Activated naive CD4-positive, alpha-beta T cell treated with anti-CD3 and anti-CD28 coated beads, Interleukin-2, amount 10 ng/mL, durations not matched to agents 7 days and 5 days (primary cell): ENCODE measurements at regions not wholly inside any gene's neighbourhood (a gene's known extent, or its start where the extent isn't known, plus 50 kb on each side); places are given as distances from the start of the nearest gene placed in this dataset.

Source experiments
- CTCF ChIA-PET: fragments of 350-600 bp; sonication (Branson Sonifier 250); formaldehyde crosslinking; loops from one replicate; lab custom pipeline; 2021; ENCODE audit warnings: antibody characterized with exemption; lab: Charles Lee
- DNase-seq: peaks from one replicate; pipeline ENCODE4 v3.0.0-alpha.2; 2020
- H3K27ac Mint-ChIP-seq: one replicate; pipeline ENCODE4 v1.8.0; 2021; ENCODE audit warnings: mild to moderate bottlenecking, moderate library complexity, mixed read lengths
- H3K27me3 Mint-ChIP-seq: one replicate; pipeline ENCODE4 v1.8.0; 2021; ENCODE audit warnings: mild to moderate bottlenecking, mixed read lengths
- H3K36me3 Mint-ChIP-seq: one replicate; pipeline ENCODE4 v1.8.0; 2021; ENCODE audit warnings: mixed read lengths
- H3K4me1 Mint-ChIP-seq: one replicate; pipeline ENCODE4 v1.8.0; 2021; ENCODE audit warnings: mixed read lengths
- H3K4me3 Mint-ChIP-seq: one replicate; pipeline ENCODE4 v1.8.0; 2021; ENCODE audit warnings: mild to moderate bottlenecking, moderate library complexity, mixed read lengths
- H3K9me3 Mint-ChIP-seq: one replicate; pipeline ENCODE4 v1.8.0; 2021; ENCODE audit warnings: mixed read lengths

DNA sequence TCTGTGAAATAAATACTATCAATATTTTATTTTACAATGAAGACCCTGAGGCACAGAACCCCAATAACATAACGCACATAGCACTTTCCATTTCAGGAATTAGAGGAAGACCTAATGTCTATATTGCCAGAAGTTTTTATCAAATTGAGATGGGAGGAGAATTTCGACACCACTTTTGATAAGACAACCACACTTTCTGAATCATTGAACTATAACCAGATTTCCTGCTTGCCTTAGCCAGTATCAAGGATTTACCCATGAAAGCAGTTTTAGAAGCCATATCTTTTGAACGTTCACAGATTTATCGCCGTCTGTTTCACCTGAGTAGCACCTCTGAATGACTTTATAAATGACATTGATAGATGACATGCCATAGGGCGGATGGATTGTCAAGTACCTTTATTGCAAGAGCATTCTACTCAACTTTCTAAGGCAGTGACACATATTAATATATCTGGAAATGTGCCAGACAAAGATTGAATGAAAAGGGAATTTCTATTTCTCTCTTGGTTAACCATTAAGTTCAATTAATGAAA is 768.4 kb downstream of the LTN1 start:
- H3K27ac Mint-ChIP-seq, result no peak overlapping the region
- H3K4me1 Mint-ChIP-seq, result no peaks in the 10 kb centered on the region
- H3K36me3 Mint-ChIP-seq, result no peaks in the 10 kb centered on the region
- no peak for DNase-seq
- CTCF ChIA-PET, result no interaction called here
- H3K4me3 Mint-ChIP-seq, result no peak overlapping the region
- H3K9me3 Mint-ChIP-seq, result no peaks in the 10 kb centered on the region
- H3K27me3 Mint-ChIP-seq, result no peaks in the 10 kb centered on the region

DNA sequence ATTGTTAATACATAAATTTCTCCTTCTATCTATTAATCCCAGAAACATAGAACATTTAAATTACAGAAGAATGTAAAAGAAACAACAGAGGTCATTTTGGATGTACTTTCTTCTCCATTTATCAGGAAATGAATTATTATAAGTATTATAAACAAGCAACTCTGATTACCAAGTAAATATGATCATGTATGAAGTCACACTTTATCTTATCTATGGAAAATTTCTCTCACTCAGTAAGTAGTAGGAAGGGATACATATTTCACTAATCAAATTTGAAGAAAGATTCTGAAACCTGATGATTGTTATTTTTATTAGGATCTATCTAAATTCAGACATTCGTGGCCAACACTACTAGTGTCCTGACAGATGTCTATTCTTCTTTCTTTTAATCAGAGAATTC is 770.7 kb downstream of the LTN1 start:
- Mint-ChIP-seq H3K36me3 (no peaks in the 10 kb centered on the region), H3K9me3 (no peaks in the 10 kb centered on the region), H3K27me3 (no peaks in the 10 kb centered on the region), H3K4me3 (no peak overlapping the region), H3K27ac (no peak overlapping the region), H3K4me1 (no peaks in the 10 kb centered on the region)
- no peak for DNase-seq
- CTCF ChIA-PET, result interaction anchor here (0.9 kb wide), 1 partner anchor 523 kb away, joined by 3 read pairs; no protein-coding TSS in a partner anchor

DNA sequence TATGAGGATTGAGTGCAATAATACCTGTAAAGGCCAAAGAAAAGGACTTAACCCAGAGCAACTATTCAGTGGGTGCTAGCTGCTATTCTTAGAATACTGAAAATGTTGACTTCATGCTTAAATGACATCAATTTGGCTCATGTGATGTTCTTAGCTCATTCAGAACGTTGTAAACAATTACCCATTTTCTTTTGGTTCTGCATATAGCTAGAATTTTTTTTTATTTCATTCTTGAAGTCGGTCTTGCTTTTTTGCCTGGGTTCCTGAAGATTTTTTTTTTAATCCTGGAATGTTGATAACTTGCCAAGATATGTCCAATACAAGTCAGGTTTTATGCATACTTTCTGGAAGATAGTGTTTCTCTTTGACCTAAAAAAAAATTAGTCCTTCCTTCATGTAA is 772.0 kb downstream of the LTN1 start:
- Mint-ChIP-seq H3K27me3 (no peaks in the 10 kb centered on the region), H3K4me3 (no peak overlapping the region), H3K36me3 (no peaks in the 10 kb centered on the region), H3K27ac (no peak overlapping the region), H3K9me3 (no peaks in the 10 kb centered on the region), H3K4me1 (no peaks in the 10 kb centered on the region)
- CTCF ChIA-PET, result no interaction called here
- no peak for DNase-seq

DNA sequence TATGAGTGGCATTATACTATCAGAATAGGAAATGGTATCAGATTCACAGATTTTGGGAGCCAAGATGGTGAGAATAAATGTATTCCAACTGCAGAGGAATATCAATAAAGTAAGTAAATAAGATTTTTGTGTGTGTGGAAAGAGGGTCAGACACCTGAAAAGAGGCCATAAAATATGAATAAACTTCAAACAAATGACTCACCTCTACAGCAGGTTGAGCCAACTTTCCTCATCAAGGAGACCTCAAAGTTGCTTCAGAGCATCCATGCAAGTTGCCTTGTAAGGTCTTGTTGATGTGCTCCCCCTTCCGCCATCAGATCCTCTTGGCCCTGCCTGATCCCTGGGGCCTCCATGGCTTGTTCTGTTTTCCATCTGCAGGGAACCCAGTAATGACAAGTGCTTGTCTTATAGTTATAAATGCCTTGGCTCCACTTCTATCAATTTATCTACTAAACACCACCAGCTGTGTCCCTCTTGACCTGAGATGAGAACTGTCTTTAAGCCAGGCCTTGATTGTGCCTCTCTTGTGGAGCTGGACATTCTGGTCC is 775.6 kb downstream of the LTN1 start:
- DNase-seq, result no peak
- H3K4me1 Mint-ChIP-seq, result no peaks in the 10 kb centered on the region
- no peaks in the 10 kb centered on the region for H3K9me3 Mint-ChIP-seq
- H3K4me3 Mint-ChIP-seq, result no peak overlapping the region
- no peaks in the 10 kb centered on the region for H3K36me3 Mint-ChIP-seq
- CTCF ChIA-PET, result no interaction called here
- H3K27me3 Mint-ChIP-seq, result no peaks in the 10 kb centered on the region
- H3K27ac Mint-ChIP-seq, result no peak overlapping the region

DNA sequence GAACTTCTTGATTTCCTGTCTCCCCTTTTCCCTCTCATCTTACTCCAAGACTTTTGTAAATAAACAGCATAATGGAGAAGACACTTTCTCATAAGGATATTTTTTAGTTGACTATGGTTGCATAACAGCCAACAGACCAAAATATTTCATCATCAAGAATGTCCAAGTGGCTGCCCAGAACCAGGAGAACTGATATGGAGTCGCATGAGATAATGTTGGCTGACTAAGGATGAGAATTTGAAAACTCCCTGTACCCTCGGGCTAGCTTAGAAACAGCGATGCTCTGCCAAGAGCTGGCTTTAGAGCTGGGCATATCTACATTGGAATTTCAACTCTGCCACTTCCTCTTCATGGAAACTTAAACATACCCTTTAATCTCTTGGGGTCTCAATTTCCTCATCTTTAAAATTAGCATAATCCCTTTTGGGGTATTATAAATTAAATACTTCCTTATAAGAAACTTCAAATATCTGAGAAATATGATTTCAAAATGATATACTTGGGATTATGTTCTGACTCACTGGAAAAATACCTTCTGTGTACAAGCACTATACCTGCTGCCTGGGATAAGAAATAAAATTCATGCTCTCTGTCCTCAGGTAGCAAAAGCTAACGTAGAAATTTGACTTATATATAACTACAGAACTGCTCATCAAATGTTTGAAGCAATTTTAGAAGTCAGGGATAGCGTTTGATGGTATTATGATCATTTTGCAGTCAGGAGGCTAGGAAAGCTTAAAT is 777.3 kb downstream of the LTN1 start:
- H3K27ac Mint-ChIP-seq, result no peak overlapping the region
- CTCF ChIA-PET, result interaction anchor here (0.9 kb wide), 1 partner anchor 530 kb away, joined by 3 read pairs; no protein-coding TSS in a partner anchor
- no peak overlapping the region for H3K4me3 Mint-ChIP-seq
- no peaks in the 10 kb centered on the region for H3K9me3 Mint-ChIP-seq
- DNase-seq, result no peak
- no peaks in the 10 kb centered on the region for H3K36me3 Mint-ChIP-seq
- H3K27me3 Mint-ChIP-seq, result no peaks in the 10 kb centered on the region
- no peaks in the 10 kb centered on the region for H3K4me1 Mint-ChIP-seq

DNA sequence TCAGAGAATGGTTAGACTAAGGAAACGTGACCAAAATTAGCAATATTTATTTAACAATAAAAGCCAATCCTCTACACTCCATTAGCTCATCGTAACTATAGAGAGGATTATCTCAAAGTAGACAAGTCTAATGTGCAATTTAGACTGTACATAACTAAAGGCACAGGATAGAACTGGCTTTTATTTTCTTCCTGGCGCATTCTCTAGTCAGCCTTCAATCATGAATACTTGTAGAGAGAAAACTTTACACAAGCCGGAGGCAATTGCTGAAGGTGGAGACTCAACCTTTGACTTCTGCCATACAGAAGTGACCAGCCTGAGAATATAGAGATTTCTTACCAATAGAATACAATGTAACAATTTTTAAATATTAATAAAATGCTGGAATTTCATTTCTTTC is 777.9 kb downstream of the LTN1 start:
- CTCF ChIA-PET, result no interaction called here
- no peaks in the 10 kb centered on the region for H3K9me3 Mint-ChIP-seq
- H3K27me3 Mint-ChIP-seq, result no peaks in the 10 kb centered on the region
- DNase-seq, result no peak
- H3K4me3 Mint-ChIP-seq, result no peak overlapping the region
- H3K4me1 Mint-ChIP-seq, result no peaks in the 10 kb centered on the region
- no peaks in the 10 kb centered on the region for H3K36me3 Mint-ChIP-seq
- no peak overlapping the region for H3K27ac Mint-ChIP-seq

DNA sequence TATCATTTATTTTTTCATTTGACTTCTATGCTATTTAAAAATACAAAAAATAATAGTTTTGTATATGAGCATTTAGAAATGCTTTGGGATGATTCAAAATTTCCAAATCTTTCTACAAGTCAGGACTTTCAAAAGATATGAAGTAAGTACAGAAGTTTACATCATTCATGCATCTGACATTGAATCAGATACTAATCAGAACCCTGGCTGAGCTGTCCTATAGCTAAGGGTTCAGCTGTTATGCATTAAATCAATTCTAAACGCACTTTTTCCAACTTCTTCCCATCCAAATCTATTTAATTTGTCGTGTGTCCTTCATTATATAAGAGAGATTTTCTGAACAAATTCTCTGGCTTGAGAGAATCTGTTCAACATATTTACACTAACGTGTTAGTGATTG is 779.4 kb downstream of the LTN1 start:
- H3K4me3 Mint-ChIP-seq, result no peak overlapping the region
- CTCF ChIA-PET, result no interaction called here
- H3K9me3 Mint-ChIP-seq, result no peaks in the 10 kb centered on the region
- no peaks in the 10 kb centered on the region for H3K27me3 Mint-ChIP-seq
- no peak overlapping the region for H3K27ac Mint-ChIP-seq
- H3K36me3 Mint-ChIP-seq, result no peaks in the 10 kb centered on the region
- no peak for DNase-seq
- no peaks in the 10 kb centered on the region for H3K4me1 Mint-ChIP-seq

DNA sequence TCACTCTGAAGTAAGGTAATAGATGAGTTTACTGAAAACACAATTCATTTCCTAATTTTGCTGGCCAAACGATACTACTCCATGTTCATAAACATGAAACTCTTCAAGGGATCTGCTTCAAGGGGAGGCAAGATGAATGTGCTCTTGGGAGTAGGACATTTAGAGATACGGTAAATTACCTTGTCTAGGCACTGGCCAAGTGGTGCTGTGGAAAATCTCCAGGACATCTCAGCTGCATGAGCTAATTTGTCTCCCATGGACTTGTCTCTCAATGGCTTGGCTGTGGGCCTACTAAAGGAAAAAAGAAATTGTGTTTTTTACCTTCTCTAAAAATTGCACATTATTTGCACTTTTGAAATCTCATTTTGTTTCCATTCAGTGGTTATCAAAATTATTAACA is 780.6 kb downstream of the LTN1 start:
- Mint-ChIP-seq H3K27me3 (no peaks in the 10 kb centered on the region), H3K4me1 (no peaks in the 10 kb centered on the region), H3K4me3 (no peak overlapping the region), H3K27ac (no peak overlapping the region), H3K9me3 (no peaks in the 10 kb centered on the region), H3K36me3 (no peaks in the 10 kb centered on the region)
- no peak for DNase-seq
- CTCF ChIA-PET, result no interaction called here

DNA sequence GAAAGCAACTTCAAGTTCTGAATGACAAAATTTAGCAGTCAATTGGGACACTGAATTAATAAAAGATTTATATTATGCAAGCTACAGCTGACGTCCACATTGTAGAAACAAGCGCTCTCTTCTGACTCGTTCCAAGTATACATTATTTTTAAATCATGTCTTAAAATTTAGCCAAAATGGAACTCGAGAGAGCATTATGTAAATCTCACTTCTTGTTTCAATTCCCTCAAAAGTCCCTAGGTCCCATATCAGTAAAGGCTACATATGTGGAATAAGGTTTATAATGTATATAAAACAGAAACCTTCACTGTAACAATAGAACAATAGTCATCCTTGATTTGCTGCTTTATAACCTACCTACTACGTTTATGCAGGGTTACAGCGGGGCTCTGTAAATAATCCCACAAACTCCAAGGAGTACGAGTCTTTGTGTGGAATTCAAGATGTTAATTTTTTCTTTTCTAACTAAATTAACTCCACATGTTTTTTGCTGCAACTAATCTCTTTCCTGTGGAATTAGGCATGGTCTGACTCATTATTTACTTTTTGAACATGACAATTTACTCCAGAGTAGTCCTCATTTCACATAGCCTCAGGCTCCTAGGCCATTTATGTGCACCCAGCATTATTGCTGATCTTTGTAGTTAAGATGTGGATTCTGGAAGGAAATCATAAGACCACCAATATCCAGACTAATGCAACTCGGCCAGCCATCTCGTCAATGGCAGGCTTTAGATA is 785.1 kb downstream of the LTN1 start:
- Mint-ChIP-seq H3K36me3 (no peaks in the 10 kb centered on the region), H3K27me3 (no peaks in the 10 kb centered on the region), H3K9me3 (no peaks in the 10 kb centered on the region), H3K27ac (no peak overlapping the region), H3K4me3 (no peak overlapping the region), H3K4me1 (no peaks in the 10 kb centered on the region)
- DNase-seq, result no peak
- CTCF ChIA-PET, result no interaction called here

DNA sequence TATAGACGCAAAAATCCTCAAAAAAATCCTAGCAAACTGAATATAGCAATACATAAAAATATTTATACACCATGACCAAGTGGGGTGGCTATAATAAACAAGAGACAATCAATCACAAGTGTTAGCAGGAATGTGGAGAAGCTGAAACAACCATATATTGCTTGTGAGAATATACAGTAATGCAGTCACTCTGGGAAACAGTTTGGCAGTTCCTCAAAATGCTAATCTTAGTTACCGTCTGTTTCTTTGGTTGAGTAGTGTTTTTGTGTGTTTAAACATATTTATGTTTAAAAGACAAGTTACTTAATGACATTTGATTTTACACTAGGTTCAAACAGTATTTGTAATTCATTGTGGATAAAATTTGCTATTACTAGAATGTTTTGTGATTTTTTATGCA is 792.0 kb downstream of the LTN1 start:
- Mint-ChIP-seq H3K4me3 (no peak overlapping the region), H3K27me3 (no peaks in the 10 kb centered on the region), H3K9me3 (peaks cover 5% of the 10 kb centered on the region)

DNA sequence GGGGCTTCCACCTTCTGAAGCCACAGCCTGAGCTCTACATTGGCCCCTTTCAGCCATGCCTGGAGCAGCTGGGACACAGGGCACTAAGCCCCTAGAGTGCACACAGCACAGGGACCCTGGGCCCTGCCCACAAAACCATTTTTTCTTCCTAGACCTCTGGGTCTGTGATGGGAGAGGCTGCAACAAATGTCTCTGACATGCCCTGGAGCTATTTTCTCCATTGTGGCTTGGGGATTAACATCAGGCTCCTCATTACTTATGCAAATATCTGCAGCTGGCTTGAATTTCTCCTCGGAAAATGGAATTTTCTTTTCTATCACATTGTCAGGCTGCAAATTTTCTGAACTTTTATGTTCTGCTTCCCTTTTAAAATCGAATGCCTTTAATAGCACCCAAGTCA is 795.7 kb downstream of the LTN1 start:
- Mint-ChIP-seq H3K27ac (no peak overlapping the region), H3K9me3 (peaks cover 12% of the 10 kb centered on the region), H3K4me1 (no peaks in the 10 kb centered on the region), H3K4me3 (no peak overlapping the region), H3K36me3 (no peaks in the 10 kb centered on the region), H3K27me3 (no peaks in the 10 kb centered on the region)
- DNase-seq, result no peak
- CTCF ChIA-PET, result no interaction called here

More for the DNA sequence above, 792.0 kb downstream of the LTN1 start:
- H3K4me1 Mint-ChIP-seq, result no peaks in the 10 kb centered on the region
- no peak overlapping the region for H3K27ac Mint-ChIP-seq
- CTCF ChIA-PET, result no interaction called here
- H3K36me3 Mint-ChIP-seq, result no peaks in the 10 kb centered on the region
- no peak for DNase-seq

DNA sequence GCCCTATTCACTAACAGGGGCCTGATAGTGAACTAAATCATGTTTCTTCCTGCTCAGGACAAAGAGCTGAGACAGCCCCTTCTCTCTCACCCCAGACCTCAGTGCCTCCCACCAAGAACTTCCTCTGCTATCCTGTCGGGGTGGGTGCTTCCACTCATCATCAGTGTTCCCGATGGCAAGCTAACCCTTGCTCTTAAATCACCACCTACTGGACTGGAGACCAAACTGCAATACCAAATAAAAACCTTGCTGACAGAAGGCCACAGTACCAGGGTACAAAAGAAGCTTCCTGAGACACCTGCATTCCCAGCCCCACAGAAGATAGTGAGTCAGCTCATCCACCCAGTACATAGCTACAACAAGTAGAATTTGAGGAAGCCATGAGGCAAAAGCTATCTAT is 799.5 kb downstream of the LTN1 start:
- H3K4me3 Mint-ChIP-seq, result no peak overlapping the region
- no peak for DNase-seq
- no peak overlapping the region for H3K27ac Mint-ChIP-seq
- H3K9me3 Mint-ChIP-seq, result peaks cover 14% of the 10 kb centered on the region
- H3K27me3 Mint-ChIP-seq, result no peaks in the 10 kb centered on the region
- CTCF ChIA-PET, result no interaction called here
- H3K36me3 Mint-ChIP-seq, result no peaks in the 10 kb centered on the region
- no peaks in the 10 kb centered on the region for H3K4me1 Mint-ChIP-seq

DNA sequence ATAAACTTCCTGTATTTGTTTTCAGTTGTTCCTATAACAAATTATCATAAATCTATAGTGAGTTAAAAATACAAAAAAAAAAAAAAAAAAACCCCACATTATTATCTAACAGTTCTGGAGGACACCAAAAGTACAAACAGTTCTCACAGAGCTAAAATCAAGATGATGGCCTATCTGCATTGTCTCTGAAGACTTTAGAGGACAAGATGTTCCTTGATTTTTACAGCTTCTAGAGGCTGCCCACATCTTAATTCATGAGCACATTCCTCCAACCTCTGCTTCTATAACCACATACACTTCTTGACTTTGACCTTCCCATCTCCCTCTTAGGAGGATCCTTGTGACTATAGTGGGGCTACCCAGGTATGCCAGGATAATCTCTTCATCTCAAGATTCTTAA is 806.1 kb downstream of the LTN1 start:
- Mint-ChIP-seq H3K4me1 (no peaks in the 10 kb centered on the region), H3K36me3 (no peaks in the 10 kb centered on the region), H3K27me3 (no peaks in the 10 kb centered on the region), H3K27ac (no peak overlapping the region), H3K9me3 (peaks cover 1% of the 10 kb centered on the region), H3K4me3 (no peak overlapping the region)
- CTCF ChIA-PET, result no interaction called here
- DNase-seq, result no peak

DNA sequence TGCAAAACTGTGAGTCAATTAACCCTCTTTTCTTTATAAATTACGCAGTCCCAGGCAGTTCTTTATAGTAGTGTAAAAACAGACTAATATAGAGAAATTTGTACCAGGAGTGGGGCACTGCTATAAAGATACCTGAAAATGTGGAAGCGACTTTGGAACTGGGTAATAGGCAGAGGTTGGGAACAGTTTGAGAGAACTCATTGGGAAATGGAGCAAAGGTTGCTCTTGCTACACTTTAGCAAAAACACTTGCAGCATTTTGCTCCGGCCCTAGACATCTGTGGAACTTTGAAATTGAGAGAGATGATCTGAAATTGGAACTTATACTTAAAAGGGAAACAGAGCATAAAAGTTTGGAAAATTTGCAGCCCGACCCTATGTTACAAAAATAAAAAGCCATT is 810.9 kb downstream of the LTN1 start:
- DNase-seq, result no peak
- Mint-ChIP-seq H3K27ac (no peak overlapping the region), H3K9me3 (no peaks in the 10 kb centered on the region), H3K4me1 (no peaks in the 10 kb centered on the region), H3K27me3 (no peaks in the 10 kb centered on the region), H3K4me3 (no peak overlapping the region), H3K36me3 (no peaks in the 10 kb centered on the region)
- CTCF ChIA-PET, result no interaction called here

DNA sequence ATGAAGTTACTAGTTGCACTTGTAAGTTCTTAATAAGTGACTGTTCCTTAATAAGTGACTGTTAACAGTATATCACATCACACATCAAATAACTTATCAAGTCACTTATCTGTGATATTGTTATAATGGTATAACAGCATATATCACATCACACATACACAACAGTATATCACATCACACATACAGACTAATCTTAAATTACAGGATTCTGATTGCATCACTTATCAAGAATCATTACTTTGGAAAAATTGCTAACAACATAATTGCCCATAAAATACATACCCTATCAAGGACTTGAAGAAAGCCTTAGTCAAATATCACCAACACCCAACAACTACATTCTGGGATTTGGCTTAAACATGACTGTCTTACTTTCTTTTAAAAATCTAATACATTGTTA is 813.5 kb downstream of the LTN1 start:
- Mint-ChIP-seq H3K27ac (no peak overlapping the region), H3K9me3 (no peaks in the 10 kb centered on the region), H3K27me3 (no peaks in the 10 kb centered on the region), H3K36me3 (no peaks in the 10 kb centered on the region), H3K4me3 (no peak overlapping the region), H3K4me1 (no peaks in the 10 kb centered on the region)
- no peak for DNase-seq
- CTCF ChIA-PET, result no interaction called here
